Gastroesophageal sphincter (tissue), 4 donors: ENCODE measurements at regions not wholly inside any gene's neighbourhood (a gene's known extent, or its start where the extent isn't known, plus 50 kb on each side); places are given as distances from the start of the nearest gene placed in this dataset.

Experiments used
- ATAC-seq: fragments of 150-250 bp; one replicate; pipeline ENCODE4 v1.9.1; 2016; ENCODE audit warnings: mild to moderate bottlenecking, moderate library complexity
- H3K27ac ChIP-seq, 4 donors: fragments of 200-600 bp; sonication (generic) in 3 of 4; 1 replicate in 3 of 4; 2 replicates in 1 of 4; pipeline ENCODE4 v1.5.1; 2016 to 2019
- H3K27me3 ChIP-seq: fragments of 200-600 bp; sonication (generic); one replicate; pipeline ENCODE4 v1.5.1; 2019
- H3K36me3 ChIP-seq, 2 donors: fragments of 200-600 bp; sonication (generic); one replicate each; pipeline ENCODE4 v1.5.1; 2019; ENCODE audit warnings: control low read depth in 1 of 2
- H3K4me1 ChIP-seq, 3 donors: fragments of 200-600 bp; sonication (generic); 1 replicate in 2 of 3; 2 replicates in 1 of 3; pipeline ENCODE4 v1.5.1; 2016 to 2019; ENCODE audit warnings: control low read depth in 2 of 3
- H3K4me3 ChIP-seq, 2 donors: fragments of 200-600 bp; sonication (generic); one replicate each; pipeline ENCODE4 v1.5.1; 2019; ENCODE audit warnings: mild to moderate bottlenecking in 1 of 2, moderate library complexity in 1 of 2
- H3K9me3 ChIP-seq, 3 donors: fragments of 200-600 bp; sonication (generic); one replicate each; pipeline ENCODE4 v1.5.1; 2017 to 2019; ENCODE audit warnings: control low read depth in 2 of 3
- EP300 ChIP-seq: sonication (generic); formaldehyde crosslinking; IDR thresholded peaks from one replicate; pipeline ENCODE4 v1.6.1; 2017; ENCODE audit warnings: antibody characterized with exemption, mild to moderate bottlenecking
- POLR2A ChIP-seq, 2 donors: fragments of 450-650 bp; IDR thresholded peaks; one replicate each; pipeline ENCODE4 v1.6.1; 2017; ENCODE audit warnings: antibody characterized with exemption in 2 of 2, mild to moderate bottlenecking in 2 of 2, moderate library complexity in 1 of 2
- POLR2AphosphoS5 ChIP-seq: sonication (generic); formaldehyde crosslinking; IDR thresholded peaks from one replicate; pipeline ENCODE4 v1.6.1; 2017; ENCODE audit warnings: antibody characterized with exemption
- WGBS, 2 donors: methylation state at CpG; one replicate each; pipeline ENCODE4 v1.1.5; 2018; ENCODE audit warnings: low coverage in 1 of 2; 5-methylcytosine and 5-hydroxymethylcytosine counted together
- TF ChIP-seq, protein P1 (sequence below), 4 experiments: fragments of 200-600 bp in 2 of 4; fragments of 450-650 bp in 2 of 4; sonication (generic) in 1 of 4; IDR thresholded peaks; one replicate each; pipeline ENCODE4 v1.5.1; 2017 to 2019; ENCODE audit warnings: antibody characterized with exemption in 4 of 4, mild to moderate bottlenecking in 2 of 4, moderate library complexity in 2 of 4

DNA sequence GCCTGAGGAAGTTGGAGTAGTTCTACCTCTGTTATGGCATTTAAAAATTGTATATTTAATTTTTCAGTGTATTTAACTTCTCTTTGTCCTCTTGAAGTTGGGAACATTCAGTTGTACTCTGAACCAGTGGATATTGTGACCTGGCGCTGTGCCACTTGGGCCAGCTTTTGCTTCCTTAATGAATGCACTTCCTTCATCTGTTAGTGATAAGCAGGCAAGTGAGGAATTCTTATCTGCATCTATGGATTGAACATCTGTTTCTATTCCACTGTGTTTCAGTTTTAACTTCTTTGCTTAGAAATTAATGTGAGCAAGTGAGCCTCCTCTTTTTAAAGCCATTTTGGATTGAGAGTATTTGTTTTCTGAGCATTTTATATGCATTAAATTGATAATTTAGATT is 128.3 kb downstream of the UCHL1 start:
- H3K27ac ChIP-seq = no peak overlapping the region
- H3K9me3 ChIP-seq = no peaks in the 10 kb centered on the region
- no peak overlapping the region for H3K4me3 ChIP-seq
- ATAC-seq = peak; percentile 41
- no peaks in the 10 kb centered on the region for H3K27me3 ChIP-seq
- H3K4me1 ChIP-seq = peaks cover 3 to 55% (median 15%) of the 10 kb centered on the region in 3 donors
- 53 to 67% methylated on average over 1 of the region's 1 CpG for WGBS, 2 donors
- H3K36me3 ChIP-seq = no peaks in the 10 kb centered on the region
- TF ChIP-seq POLR2AphosphoS5 = no peak
- TF ChIP-seq, protein P1, sequence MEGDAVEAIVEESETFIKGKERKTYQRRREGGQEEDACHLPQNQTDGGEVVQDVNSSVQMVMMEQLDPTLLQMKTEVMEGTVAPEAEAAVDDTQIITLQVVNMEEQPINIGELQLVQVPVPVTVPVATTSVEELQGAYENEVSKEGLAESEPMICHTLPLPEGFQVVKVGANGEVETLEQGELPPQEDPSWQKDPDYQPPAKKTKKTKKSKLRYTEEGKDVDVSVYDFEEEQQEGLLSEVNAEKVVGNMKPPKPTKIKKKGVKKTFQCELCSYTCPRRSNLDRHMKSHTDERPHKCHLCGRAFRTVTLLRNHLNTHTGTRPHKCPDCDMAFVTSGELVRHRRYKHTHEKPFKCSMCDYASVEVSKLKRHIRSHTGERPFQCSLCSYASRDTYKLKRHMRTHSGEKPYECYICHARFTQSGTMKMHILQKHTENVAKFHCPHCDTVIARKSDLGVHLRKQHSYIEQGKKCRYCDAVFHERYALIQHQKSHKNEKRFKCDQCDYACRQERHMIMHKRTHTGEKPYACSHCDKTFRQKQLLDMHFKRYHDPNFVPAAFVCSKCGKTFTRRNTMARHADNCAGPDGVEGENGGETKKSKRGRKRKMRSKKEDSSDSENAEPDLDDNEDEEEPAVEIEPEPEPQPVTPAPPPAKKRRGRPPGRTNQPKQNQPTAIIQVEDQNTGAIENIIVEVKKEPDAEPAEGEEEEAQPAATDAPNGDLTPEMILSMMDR (IDR thresholded peaks at IDR 0.05) = no peak
- no peak for TF ChIP-seq EP300
- no peak for TF ChIP-seq POLR2A (IDR thresholded peaks at IDR 0.05)

DNA sequence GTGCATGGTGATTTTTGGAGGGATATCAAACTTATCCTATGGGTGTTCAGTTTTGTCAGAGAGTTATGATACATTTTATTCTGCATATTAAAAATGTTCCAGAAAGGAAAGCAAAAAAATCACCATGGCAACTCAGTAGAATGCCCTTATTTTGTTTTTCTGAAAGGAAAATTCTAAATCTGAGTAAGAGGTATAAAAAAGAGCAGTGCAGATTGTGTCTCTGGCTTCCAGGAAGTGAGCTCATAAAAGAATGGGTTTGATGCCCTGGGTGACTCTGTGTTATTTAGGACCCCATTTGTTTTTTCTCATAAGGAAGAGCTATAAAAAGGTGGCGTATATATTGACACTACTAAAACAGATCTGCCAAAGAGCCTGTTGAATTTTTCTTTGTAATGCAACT is 128.8 kb downstream of the UCHL1 start:
- no peaks in the 10 kb centered on the region for H3K36me3 ChIP-seq
- H3K4me1 ChIP-seq = peaks cover 3 to 50% (median 15%) of the 10 kb centered on the region in 3 donors
- 57 to 89% methylated on average over 1 of the region's 1 CpG for WGBS, 2 donors
- H3K4me3 ChIP-seq = no peak overlapping the region
- H3K27ac ChIP-seq = no peak overlapping the region
- H3K27me3 ChIP-seq = no peaks in the 10 kb centered on the region
- no peaks in the 10 kb centered on the region for H3K9me3 ChIP-seq
- no peak for TF ChIP-seq EP300
- TF ChIP-seq, protein P1 (IDR thresholded peaks at IDR 0.05) = no peak
- TF ChIP-seq POLR2AphosphoS5 = no peak
- TF ChIP-seq POLR2A (IDR thresholded peaks at IDR 0.05) = no peak
- no peak for ATAC-seq

DNA sequence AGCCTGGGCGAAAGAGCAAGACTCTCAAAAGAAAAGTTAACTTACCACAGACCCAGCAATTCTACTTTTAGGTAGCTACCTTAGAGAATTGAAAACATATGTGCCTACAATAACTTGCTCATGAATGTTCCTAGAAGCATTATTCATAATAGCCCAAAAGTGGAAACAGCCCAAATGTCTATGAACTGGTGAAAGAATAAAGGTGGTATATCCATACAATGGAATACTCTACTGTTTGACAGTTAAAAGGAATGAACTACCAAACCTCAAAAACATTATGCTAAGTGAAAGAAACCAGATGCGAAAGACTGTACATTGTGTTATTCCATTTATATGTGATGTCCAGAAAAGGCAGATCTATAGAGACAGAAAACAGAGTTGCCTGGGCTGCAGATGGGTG is 131.4 kb downstream of the UCHL1 start:
- Histone ChIP-seq H3K4me3 (no peak overlapping the region), H3K4me1 (peaks cover 0 to 31% (median 5%) of the 10 kb centered on the region in 3 donors), H3K36me3 (no peaks in the 10 kb centered on the region), H3K27me3 (no peaks in the 10 kb centered on the region), H3K27ac (no peak overlapping the region), H3K9me3 (no peaks in the 10 kb centered on the region)
- 98 to 100% methylated on average over 2 of the region's 2 CpGs for WGBS, 2 donors
- TF ChIP-seq EP300 (no peak), POLR2A (IDR thresholded peaks at IDR 0.05) (no peak), POLR2AphosphoS5 (no peak)
- TF ChIP-seq, protein P1 (IDR thresholded peaks at IDR 0.05) = no peak
- no peak for ATAC-seq

DNA sequence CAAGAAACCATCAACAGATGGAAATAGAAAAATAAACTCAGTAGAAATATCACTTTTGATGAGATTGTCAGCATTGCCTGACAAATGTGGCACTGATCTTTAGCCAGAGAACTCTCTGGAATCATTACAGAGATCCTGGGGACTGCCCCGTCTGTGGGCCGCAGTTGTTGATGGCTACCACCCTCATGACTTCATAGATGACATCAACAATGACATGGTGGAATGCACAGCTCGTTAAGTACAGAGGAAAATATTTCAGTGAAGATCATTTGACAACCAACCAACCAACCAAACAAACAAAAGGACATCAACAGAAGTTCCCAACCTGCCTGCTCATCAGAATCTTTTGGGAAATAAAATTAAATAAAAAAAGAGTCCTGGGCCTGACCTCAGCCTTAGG is 132.6 kb downstream of the UCHL1 start:
- H3K4me3 ChIP-seq = no peak overlapping the region
- ATAC-seq = no peak
- WGBS, 2 donors = 81% methylated on average over 3 of the region's 3 CpGs; no CpG with 5 or more reads in 1 of the 2 donors
- no peaks in the 10 kb centered on the region for H3K36me3 ChIP-seq
- H3K27me3 ChIP-seq = no peaks in the 10 kb centered on the region
- TF ChIP-seq EP300 = no peak
- TF ChIP-seq, protein P1 (IDR thresholded peaks at IDR 0.05) = no peak
- TF ChIP-seq POLR2A (IDR thresholded peaks at IDR 0.05) = no peak
- TF ChIP-seq POLR2AphosphoS5 = no peak
- H3K4me1 ChIP-seq = peaks cover 1 to 23% (median 5%) of the 10 kb centered on the region in 3 donors
- H3K27ac ChIP-seq = no peak overlapping the region
- no peaks in the 10 kb centered on the region for H3K9me3 ChIP-seq

DNA sequence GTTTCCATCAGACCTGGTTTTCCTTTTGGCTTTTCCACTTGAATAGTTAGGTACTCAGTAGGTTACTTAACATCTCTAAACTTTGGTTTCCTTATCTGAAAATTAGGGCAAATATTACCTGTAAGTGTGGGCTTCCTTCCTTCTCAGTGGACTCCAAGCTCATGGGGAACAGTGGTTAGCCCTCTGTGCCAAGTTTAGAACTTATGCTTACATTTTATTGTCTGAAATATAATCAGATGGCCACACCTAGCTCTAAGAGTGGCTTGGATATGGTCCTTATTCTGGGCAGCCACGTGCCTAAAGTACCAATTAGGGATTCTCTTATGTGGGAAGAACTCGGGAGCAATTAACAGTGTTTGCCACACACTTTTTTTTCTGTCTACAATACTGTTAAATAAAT is 133.9 kb downstream of the UCHL1 start:
- Histone ChIP-seq H3K9me3 (no peaks in the 10 kb centered on the region), H3K4me3 (no peak overlapping the region), H3K27ac (no peak overlapping the region), H3K27me3 (no peaks in the 10 kb centered on the region), H3K36me3 (no peaks in the 10 kb centered on the region), H3K4me1 (peaks cover 0 to 17% (median 3%) of the 10 kb centered on the region in 3 donors)
- TF ChIP-seq POLR2A (IDR thresholded peaks at IDR 0.05) (no peak), EP300 (no peak), POLR2AphosphoS5 (no peak)
- TF ChIP-seq, protein P1 (IDR thresholded peaks at IDR 0.05) = no peak
- 69 to 75% methylated on average over 2 of the region's 2 CpGs for WGBS, 2 donors
- ATAC-seq = no peak
